Activated naive CD4-positive, alpha-beta T cell treated with anti-CD3 and anti-CD28 coated beads, Interleukin-2, amount 50 U/mL, for 24 hours (primary cell): ENCODE measurements at regions not wholly inside any gene's neighbourhood (a gene's known extent, or its start where the extent isn't known, plus 50 kb on each side); places are given as distances from the start of the nearest gene placed in this dataset.

Experiments used
- H3K27ac Mint-ChIP-seq: one replicate; pipeline ENCODE4 v1.8.0; 2021; ENCODE audit warnings: mild to moderate bottlenecking, mixed read lengths
- H3K27me3 Mint-ChIP-seq: one replicate; pipeline ENCODE4 v1.8.0; 2021; ENCODE audit warnings: mixed read lengths
- H3K36me3 Mint-ChIP-seq: one replicate; pipeline ENCODE4 v1.8.0; 2021; ENCODE audit warnings: mixed read lengths
- H3K4me1 Mint-ChIP-seq: one replicate; pipeline ENCODE4 v1.8.0; 2021; ENCODE audit warnings: mixed read lengths
- H3K4me3 Mint-ChIP-seq: one replicate; pipeline ENCODE4 v1.8.0; 2021; ENCODE audit warnings: mild to moderate bottlenecking, mixed read lengths
- H3K9me3 Mint-ChIP-seq: one replicate; pipeline ENCODE4 v1.8.0; 2021; ENCODE audit warnings: mixed read lengths

DNA sequence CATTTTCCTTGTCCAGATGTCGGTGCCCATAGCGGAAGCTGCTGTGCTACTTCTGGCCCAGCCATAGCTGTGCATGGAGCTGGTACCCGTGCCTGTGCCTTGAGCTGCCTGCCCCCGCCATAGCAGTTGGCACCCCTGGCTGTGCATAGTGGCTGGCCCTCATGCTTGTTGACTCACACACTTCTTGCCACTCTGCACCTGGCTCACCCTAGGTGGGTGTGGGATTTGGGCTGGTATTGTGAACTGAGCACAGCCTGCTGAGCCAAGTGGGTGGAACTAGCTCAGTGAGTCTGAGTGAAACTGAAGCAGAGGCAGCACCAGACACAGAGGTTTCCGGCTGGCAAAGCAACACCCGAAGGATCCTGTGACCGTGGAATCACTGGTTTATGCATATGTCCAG is 689.5 kb upstream of the EYS start:
- no peak overlapping the region for H3K27ac Mint-ChIP-seq
- no peaks in the 10 kb centered on the region for H3K27me3 Mint-ChIP-seq
- no peaks in the 10 kb centered on the region for H3K9me3 Mint-ChIP-seq
- H3K4me3 Mint-ChIP-seq: no peak overlapping the region
- no peaks in the 10 kb centered on the region for H3K36me3 Mint-ChIP-seq
- H3K4me1 Mint-ChIP-seq: no peaks in the 10 kb centered on the region

DNA sequence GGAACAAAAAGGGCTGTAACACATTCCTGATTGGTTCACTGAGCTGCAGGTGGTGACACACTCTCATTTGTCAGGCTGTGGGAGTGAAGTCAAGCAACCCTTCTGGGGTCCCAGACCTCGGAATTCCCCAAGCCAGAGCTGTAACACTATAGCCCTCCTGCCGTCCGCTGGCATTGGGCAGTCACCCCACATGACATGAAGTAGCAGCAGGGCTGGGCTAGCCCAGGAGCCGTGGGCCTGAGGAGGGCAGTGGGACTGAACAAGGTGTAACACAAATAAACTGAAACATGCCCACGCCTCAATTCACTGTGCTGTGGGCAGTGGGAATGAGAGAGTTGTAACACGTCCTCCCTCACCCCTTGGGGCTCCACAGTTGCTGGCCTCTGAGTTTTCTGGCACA is 689.1 kb upstream of the EYS start:
- Mint-ChIP-seq H3K9me3 (no peaks in the 10 kb centered on the region), H3K4me1 (no peaks in the 10 kb centered on the region), H3K36me3 (no peaks in the 10 kb centered on the region), H3K27ac (no peak overlapping the region), H3K27me3 (no peaks in the 10 kb centered on the region), H3K4me3 (no peak overlapping the region)

DNA sequence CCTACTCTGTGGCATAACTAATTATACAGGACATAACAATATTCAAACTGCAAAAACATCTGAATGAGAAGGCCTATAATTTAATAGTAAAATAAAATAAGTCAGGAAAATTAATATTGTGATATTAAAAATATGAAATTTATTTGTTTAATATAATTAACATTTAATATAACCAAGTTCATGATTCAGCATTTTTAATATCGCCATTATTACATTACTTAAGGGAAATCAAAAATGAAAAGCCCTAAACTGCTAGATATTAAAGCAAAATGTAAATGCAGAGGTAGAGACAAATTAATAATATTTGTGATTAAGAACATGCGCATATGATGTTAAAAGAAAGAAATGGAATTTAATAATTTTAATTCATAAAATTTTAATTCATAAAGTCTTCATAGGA is 683.4 kb upstream of the EYS start:
- Mint-ChIP-seq H3K4me3 (no peak overlapping the region), H3K9me3 (no peaks in the 10 kb centered on the region), H3K27me3 (no peaks in the 10 kb centered on the region), H3K36me3 (no peaks in the 10 kb centered on the region), H3K27ac (no peak overlapping the region), H3K4me1 (no peaks in the 10 kb centered on the region)

DNA sequence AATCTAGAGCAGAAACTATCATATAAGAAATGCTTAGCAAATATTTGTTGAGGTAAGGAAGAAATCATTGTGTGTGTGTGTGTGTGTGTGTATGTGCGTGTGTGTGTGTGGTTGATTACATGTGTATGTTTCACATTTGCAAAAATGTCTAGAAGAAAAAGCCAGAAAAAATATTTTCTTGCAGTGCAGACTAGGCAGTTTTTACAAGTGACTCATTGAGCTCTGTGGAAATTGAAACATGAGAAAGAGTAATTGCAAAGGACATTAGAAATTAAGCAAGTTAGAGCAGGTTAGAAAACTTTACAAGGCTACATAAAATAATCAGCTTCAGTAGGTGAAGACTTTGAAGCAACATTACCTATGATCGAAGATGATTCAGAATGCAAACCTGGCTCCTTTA is 669.0 kb upstream of the EYS start:
- Mint-ChIP-seq H3K36me3 (no peaks in the 10 kb centered on the region), H3K9me3 (no peaks in the 10 kb centered on the region), H3K27ac (no peak overlapping the region), H3K4me3 (no peak overlapping the region), H3K27me3 (no peaks in the 10 kb centered on the region), H3K4me1 (no peaks in the 10 kb centered on the region)

DNA sequence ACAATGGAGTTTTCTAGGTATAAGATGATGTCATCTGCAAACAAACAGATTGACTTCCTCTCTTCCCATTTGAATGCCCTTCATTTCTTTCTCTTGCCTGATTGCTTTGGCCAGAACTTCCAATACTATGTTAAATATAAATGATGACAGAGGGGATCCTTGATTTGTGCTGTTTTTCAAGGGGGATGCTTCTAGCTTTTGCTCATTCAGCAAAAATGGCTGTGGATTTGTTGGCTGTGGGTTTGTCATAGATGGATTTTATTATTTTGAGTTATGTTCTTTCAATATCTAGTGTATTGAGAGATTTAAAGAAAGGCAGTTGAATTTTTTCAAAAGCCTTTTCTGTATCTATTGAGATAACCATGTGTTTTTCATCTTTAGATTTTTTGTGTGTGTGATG is 662.4 kb upstream of the EYS start:
- Mint-ChIP-seq H3K4me3 (no peak overlapping the region), H3K4me1 (no peaks in the 10 kb centered on the region), H3K27me3 (no peaks in the 10 kb centered on the region), H3K36me3 (no peaks in the 10 kb centered on the region), H3K27ac (no peak overlapping the region), H3K9me3 (peaks cover 9% of the 10 kb centered on the region)

DNA sequence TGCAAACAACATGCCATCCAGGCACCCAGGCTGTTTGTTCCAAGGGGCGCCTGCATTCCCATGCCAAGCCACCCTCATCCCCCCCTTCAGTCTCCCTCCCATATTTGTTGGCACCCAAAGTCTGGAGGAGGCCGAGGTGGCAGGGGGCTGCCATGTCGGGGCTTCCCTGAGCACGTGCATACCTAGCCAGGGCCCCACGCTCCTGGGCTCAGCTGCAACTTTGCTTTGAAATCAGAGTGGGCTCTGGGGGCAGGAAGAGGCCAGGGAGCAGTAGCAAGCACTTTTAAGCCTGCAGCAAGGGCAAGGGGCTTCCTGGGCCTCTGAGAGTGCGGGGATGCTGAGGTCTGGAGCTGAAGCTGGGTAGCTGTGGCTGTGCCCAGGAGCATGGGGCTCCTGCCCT is 655.9 kb upstream of the EYS start:
- Mint-ChIP-seq H3K27me3 (no peaks in the 10 kb centered on the region), H3K36me3 (no peaks in the 10 kb centered on the region), H3K27ac (no peak overlapping the region), H3K9me3 (peaks cover 9% of the 10 kb centered on the region), H3K4me3 (no peak overlapping the region), H3K4me1 (no peaks in the 10 kb centered on the region)

DNA sequence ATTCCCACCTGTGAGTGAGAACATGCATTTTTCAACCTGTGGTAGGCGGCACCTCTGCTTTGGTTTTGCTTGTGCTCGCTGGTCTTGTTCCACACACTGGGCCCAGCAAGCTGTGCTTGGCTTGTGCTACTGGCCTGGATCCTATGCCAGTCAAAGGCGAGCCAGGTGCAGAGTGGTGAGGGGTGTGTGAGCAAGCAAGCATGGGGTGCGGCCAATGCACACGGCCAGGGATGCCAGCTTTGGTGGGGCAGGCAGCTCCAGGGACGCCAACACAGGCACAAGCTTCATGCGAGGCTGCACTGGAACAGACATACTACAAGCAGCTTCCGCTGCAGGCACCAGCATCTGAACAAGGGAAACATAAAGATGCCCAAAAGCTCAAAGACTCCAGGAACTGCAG is 654.9 kb upstream of the EYS start:
- Mint-ChIP-seq H3K4me1 (no peaks in the 10 kb centered on the region), H3K27ac (no peak overlapping the region), H3K36me3 (no peaks in the 10 kb centered on the region), H3K4me3 (no peak overlapping the region), H3K9me3 (peaks cover 9% of the 10 kb centered on the region), H3K27me3 (no peaks in the 10 kb centered on the region)

DNA sequence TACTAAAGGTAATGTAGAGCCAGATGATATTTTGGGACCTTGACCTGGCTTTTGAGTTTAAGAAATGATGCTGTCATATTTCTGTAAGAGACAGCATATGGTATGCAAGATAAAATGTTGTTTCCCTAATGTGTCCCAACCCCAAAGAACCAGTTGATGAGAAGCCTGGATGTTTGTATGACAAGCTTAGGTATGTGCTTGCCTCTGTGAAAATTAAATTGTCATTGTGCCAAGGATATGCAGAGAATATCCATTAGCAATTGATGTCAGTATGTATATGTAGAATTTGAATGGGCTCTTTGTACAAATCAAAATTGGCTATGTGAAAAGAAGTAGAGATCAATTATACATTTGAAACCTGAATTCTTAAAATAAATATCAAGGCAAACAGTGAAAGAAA is 650.8 kb upstream of the EYS start:
- H3K4me1 Mint-ChIP-seq: no peaks in the 10 kb centered on the region
- H3K4me3 Mint-ChIP-seq: no peak overlapping the region

DNA sequence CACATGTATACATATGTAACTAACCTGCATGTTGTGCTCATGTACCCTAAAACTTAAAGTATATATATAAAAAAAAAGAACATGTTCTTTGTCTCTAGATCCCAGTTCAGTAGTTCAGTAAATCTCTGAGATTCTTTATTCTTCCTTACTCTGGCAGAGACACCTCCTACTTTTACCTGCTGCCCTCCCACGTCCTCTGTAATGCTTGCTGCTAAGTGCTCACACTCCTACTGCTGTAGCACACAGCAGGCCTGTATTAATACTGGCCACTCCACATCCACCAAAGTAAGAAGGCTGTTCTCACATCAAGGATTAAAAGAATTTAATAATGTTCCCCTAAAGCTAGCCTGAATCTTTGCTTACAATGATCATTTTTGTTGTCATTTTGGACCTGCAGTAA is 648.4 kb upstream of the EYS start:
- Mint-ChIP-seq H3K4me3 (no peak overlapping the region), H3K4me1 (no peaks in the 10 kb centered on the region), H3K27me3 (no peaks in the 10 kb centered on the region), H3K9me3 (no peaks in the 10 kb centered on the region), H3K36me3 (no peaks in the 10 kb centered on the region), H3K27ac (no peak overlapping the region)

More for the DNA sequence above, 650.8 kb upstream of the EYS start:
- Mint-ChIP-seq H3K36me3 (no peaks in the 10 kb centered on the region), H3K9me3 (no peaks in the 10 kb centered on the region), H3K27me3 (no peaks in the 10 kb centered on the region), H3K27ac (no peak overlapping the region)

DNA sequence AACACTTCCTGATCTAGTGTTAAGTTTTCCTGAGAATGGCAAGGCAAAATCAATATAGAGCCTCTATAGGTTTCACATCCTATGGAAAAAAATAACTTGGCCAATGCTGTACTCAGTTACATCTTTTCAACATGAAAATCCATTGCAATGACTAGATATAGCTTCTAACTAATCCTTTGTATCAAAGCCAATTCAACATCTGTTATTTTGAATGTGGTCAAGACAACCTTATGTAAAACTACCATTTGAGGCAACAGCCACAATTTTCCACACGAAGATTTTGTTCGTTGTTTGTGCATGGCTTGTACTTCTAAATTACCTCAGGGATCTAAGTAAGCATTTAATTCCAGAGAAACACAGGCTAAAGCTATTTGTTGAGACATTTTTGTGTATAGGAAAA is 637.8 kb upstream of the EYS start:
- no peak overlapping the region for H3K27ac Mint-ChIP-seq
- no peaks in the 10 kb centered on the region for H3K36me3 Mint-ChIP-seq
- H3K4me3 Mint-ChIP-seq: no peak overlapping the region
- peaks cover 5% of the 10 kb centered on the region for H3K9me3 Mint-ChIP-seq
- H3K4me1 Mint-ChIP-seq: no peaks in the 10 kb centered on the region
- no peaks in the 10 kb centered on the region for H3K27me3 Mint-ChIP-seq

DNA sequence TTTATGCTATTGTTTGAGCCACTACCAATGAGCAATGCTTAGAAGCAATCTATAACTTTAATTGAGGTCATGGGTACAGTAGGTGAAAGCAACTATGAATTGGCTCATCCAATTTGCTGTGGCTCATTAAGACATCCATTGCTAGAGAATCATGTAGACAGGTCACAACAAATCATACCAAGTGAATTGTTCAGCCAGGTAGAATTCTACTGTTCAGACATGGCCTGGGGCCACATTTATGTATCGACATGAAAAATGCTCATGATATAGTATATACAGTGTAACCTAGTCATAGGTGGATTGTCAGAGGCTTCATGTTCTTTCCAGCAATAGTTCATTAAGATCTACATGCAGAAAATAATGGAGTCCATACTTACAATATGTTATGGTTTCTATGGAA is 633.7 kb upstream of the EYS start:
- Mint-ChIP-seq H3K27me3 (no peaks in the 10 kb centered on the region), H3K27ac (no peak overlapping the region), H3K36me3 (no peaks in the 10 kb centered on the region), H3K9me3 (peaks cover 4% of the 10 kb centered on the region), H3K4me1 (no peaks in the 10 kb centered on the region), H3K4me3 (no peak overlapping the region)

DNA sequence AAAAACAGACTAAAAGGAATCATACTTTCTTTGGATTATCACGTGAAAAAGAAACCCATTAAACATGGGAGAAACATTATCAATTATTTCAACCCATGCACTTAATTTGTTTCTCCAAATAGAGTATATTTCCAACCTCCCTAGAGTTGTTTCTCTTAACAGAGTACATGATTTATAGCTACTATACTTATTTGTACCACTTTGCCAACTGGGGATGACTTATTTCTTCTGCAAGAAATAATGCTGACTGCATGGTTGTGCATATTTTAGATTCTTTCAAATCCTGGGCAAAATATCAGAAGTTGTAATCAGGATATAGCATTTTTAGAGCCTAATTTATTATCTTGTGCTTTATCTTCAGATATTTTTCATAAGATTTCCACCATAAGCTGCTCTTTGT is 629.1 kb upstream of the EYS start:
- no peak overlapping the region for H3K4me3 Mint-ChIP-seq
- no peaks in the 10 kb centered on the region for H3K9me3 Mint-ChIP-seq
- no peaks in the 10 kb centered on the region for H3K36me3 Mint-ChIP-seq
- H3K4me1 Mint-ChIP-seq: no peaks in the 10 kb centered on the region
- H3K27ac Mint-ChIP-seq: no peak overlapping the region
- H3K27me3 Mint-ChIP-seq: no peaks in the 10 kb centered on the region

DNA sequence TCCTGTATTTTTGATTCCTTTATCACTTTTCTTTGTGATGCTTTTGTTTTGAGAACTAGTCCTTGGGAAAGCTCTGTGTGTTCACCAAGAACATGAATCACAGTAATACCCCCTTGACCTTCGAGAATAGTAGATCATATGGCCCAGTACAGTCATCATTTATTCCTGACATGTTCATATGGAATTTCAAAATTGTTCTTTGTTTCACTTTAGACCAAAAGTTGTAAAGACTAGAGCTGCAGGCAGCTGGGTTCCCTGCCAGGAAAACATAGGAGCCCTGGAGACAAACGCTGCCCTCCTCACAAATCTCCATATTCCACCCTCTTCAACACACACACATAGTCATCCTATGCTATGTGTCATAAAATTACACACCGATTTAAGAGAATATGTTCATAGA is 621.2 kb upstream of the EYS start:
- Mint-ChIP-seq H3K9me3 (no peaks in the 10 kb centered on the region), H3K27me3 (no peaks in the 10 kb centered on the region), H3K4me3 (no peak overlapping the region), H3K36me3 (no peaks in the 10 kb centered on the region), H3K27ac (no peak overlapping the region), H3K4me1 (no peaks in the 10 kb centered on the region)

DNA sequence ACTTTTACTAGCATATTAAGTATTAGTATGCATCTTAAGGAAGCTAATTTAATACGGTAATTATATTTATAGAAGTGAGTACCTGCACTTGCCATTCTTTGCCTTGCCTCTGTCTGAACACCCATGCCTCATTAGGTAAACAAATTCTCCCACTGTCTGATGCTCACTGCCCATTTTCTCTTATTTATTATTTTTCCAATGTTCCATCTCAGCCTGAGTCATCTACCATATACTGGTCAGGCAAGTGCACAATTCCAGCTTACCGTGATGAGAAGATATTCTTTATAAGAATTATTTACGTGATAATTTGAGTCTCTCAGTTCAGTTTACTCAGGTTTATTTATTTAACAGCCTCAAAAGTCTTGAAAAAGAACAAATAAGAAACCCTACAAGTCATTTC is 619.2 kb upstream of the EYS start:
- Mint-ChIP-seq H3K4me1 (no peaks in the 10 kb centered on the region), H3K27ac (no peak overlapping the region), H3K36me3 (no peaks in the 10 kb centered on the region), H3K27me3 (no peaks in the 10 kb centered on the region), H3K9me3 (no peaks in the 10 kb centered on the region), H3K4me3 (no peak overlapping the region)

DNA sequence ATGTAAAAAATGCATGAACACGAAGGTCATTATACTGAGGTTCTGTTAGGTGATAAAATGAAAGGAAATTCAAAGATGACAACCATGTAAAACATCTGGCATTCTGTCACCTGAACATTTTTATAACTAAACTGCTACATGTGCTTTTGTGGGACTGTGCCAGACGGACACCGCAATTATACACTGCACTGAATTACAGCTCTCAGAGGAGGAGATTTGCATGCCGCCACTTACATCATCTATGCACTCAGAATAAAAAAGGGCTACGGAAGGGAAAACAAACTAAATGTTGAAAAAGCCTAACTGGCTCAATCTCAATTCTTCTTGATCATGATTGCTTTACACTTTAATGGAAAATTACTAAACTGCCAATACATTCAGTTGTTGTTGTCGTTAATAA is 614.0 kb upstream of the EYS start:
- Mint-ChIP-seq H3K4me3 (no peak overlapping the region), H3K36me3 (no peaks in the 10 kb centered on the region), H3K27ac (no peak overlapping the region), H3K4me1 (no peaks in the 10 kb centered on the region), H3K9me3 (peaks cover 4% of the 10 kb centered on the region), H3K27me3 (no peaks in the 10 kb centered on the region)

DNA sequence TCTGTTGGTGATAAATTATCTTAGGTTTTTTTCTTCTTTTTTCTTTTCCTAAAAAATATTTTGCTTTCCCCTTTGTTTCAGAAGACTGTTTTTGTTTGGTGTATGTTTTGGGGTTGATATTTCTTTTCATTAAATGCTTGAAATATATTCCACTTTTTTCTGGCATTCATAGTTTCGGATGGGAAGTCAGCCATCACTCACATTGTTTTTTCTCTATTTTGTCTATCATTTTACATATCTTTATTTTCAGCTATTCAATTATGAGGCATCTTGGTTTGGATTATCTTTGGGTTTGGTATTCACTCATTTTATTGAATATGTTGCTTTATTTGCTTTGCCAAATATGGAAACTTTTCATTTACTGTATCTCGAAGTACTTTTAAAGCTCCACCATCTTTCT is 600.5 kb upstream of the EYS start:
- Mint-ChIP-seq H3K4me3 (no peak overlapping the region), H3K36me3 (no peaks in the 10 kb centered on the region), H3K4me1 (no peaks in the 10 kb centered on the region), H3K27me3 (no peaks in the 10 kb centered on the region), H3K27ac (no peak overlapping the region), H3K9me3 (peaks cover 12% of the 10 kb centered on the region)

DNA sequence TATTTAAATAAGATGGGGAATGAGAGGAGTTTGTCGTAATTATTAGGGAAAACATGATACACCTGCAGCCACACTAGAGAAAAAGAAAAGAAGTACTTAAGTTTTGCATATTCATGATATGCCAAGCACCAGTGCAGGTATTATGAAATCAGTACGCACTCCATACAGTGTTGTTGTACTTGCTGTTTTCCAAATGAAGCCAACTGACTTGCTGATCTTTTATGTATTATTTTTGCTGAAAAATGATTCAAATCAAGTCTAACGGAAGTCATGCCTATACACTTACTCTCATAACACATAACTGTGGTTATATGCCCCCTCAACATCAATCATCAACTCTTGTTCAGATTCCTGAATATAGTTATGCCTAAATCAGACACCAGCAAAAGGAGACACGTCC is 584.9 kb upstream of the EYS start:
- H3K27me3 Mint-ChIP-seq: no peaks in the 10 kb centered on the region
- H3K9me3 Mint-ChIP-seq: no peaks in the 10 kb centered on the region
- H3K36me3 Mint-ChIP-seq: no peaks in the 10 kb centered on the region
- no peak overlapping the region for H3K27ac Mint-ChIP-seq
- no peak overlapping the region for H3K4me3 Mint-ChIP-seq
- H3K4me1 Mint-ChIP-seq: no peaks in the 10 kb centered on the region

DNA sequence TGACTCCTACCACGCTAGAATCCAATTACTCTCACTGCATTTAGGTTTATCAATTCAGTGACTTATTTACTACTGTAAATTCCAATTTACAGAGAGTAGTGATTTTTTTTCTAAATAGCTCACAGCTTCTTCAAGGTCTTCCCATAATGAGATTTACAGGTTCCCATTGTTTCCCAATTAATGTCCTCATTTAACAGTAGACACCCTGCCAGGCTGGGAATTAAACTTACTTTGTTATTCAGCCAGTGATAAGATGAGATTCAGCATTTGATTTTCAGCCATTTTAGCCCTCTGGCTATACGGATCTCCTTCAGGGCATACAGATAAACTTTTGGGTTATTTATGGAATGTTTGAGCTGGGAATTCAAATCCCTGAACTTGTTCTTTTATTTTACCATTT is 582.9 kb upstream of the EYS start:
- H3K4me3 Mint-ChIP-seq: no peak overlapping the region
- H3K27me3 Mint-ChIP-seq: no peaks in the 10 kb centered on the region
- H3K9me3 Mint-ChIP-seq: no peaks in the 10 kb centered on the region
- H3K27ac Mint-ChIP-seq: no peak overlapping the region
- no peaks in the 10 kb centered on the region for H3K36me3 Mint-ChIP-seq
- no peaks in the 10 kb centered on the region for H3K4me1 Mint-ChIP-seq
